Osteocyte (in vitro differentiated cells): ENCODE measurements at regions not wholly inside any gene's neighbourhood (a gene's known extent, or its start where the extent isn't known, plus 50 kb on each side); places are given as distances from the start of the nearest gene placed in this dataset.
"Not testable (repeated sequence)": the region's sequence is repeated elsewhere in the genome, so short reads cannot be mapped to it uniquely, and the experiment has no call there.

Experiments
- DNase-seq: peaks from one replicate; pipeline ENCODE4 v3.0.0; 2021; ENCODE audit warnings: mixed read lengths; ENCODE audit not compliant: unreplicated experiment; ENCODE audit errors: extremely low spot score
- H3K27ac Mint-ChIP-seq: one replicate; pipeline ENCODE4 v1.8.0; 2021; ENCODE audit warnings: mild to moderate bottlenecking, mixed read lengths; ENCODE audit not compliant: unreplicated experiment
- H3K27me3 Mint-ChIP-seq: one replicate; pipeline ENCODE4 v1.8.0; 2021; ENCODE audit warnings: mixed read lengths; ENCODE audit not compliant: unreplicated experiment
- H3K36me3 Mint-ChIP-seq: one replicate; pipeline ENCODE4 v1.8.0; 2021; ENCODE audit warnings: mixed read lengths; ENCODE audit not compliant: unreplicated experiment
- H3K4me1 Mint-ChIP-seq: one replicate; pipeline ENCODE4 v1.8.0; 2021; ENCODE audit warnings: mixed read lengths; ENCODE audit not compliant: unreplicated experiment
- H3K4me3 Mint-ChIP-seq: one replicate; pipeline ENCODE4 v1.8.0; 2021; ENCODE audit warnings: mild to moderate bottlenecking, moderate library complexity, mixed read lengths; ENCODE audit not compliant: unreplicated experiment
- H3K9me3 Mint-ChIP-seq: one replicate; pipeline ENCODE4 v1.8.0; 2021; ENCODE audit warnings: mixed read lengths; ENCODE audit not compliant: unreplicated experiment
- CTCF ChIP-seq: fragments of 200-600 bp; sonication (generic); IDR thresholded peaks from 2 replicates; pipeline ENCODE4 v1.5.0; 2021; ENCODE audit warnings: antibody characterized with exemption, mild to moderate bottlenecking, moderate library complexity

- TF ChIP-seq CTCF = no peak
- peaks cover 4% of the 10 kb centered on the region for H3K9me3 Mint-ChIP-seq
- H3K27ac Mint-ChIP-seq = no peak overlapping the region
- H3K4me3 Mint-ChIP-seq = no peak overlapping the region
- no peaks in the 10 kb centered on the region for H3K27me3 Mint-ChIP-seq
- H3K4me1 Mint-ChIP-seq = peaks cover 4% of the 10 kb centered on the region
- no peaks in the 10 kb centered on the region for H3K36me3 Mint-ChIP-seq
- DNase-seq = no peak
Measured at GRCh38 chr4:108416831-108417230, 203.5 kb upstream of the RPL34 start.

GRCh38 chr4:108415389-108415788 is 205.0 kb upstream of the RPL34 start:
- H3K27ac Mint-ChIP-seq = no peak overlapping the region
- no peak for TF ChIP-seq CTCF
- H3K9me3 Mint-ChIP-seq = no peaks in the 10 kb centered on the region
- peaks cover 4% of the 10 kb centered on the region for H3K4me1 Mint-ChIP-seq
- no peak for DNase-seq
- no peaks in the 10 kb centered on the region for H3K36me3 Mint-ChIP-seq
- H3K27me3 Mint-ChIP-seq = peaks cover 4% of the 10 kb centered on the region
- no peak overlapping the region for H3K4me3 Mint-ChIP-seq

- no peak for DNase-seq
- Mint-ChIP-seq H3K36me3 (no peaks in the 10 kb centered on the region), H3K4me1 (no peaks in the 10 kb centered on the region), H3K27me3 (peaks cover 9% of the 10 kb centered on the region), H3K27ac (no peak overlapping the region), H3K9me3 (peaks cover 2% of the 10 kb centered on the region), H3K4me3 (no peak overlapping the region)
- TF ChIP-seq CTCF = no peak
Measured at GRCh38 chr4:108411836-108412235, 208.5 kb upstream of the RPL34 start.

GRCh38 chr4:108409691-108410090 is 210.7 kb upstream of the RPL34 start:
- not testable (repeated sequence) for H3K27ac Mint-ChIP-seq, H3K36me3 Mint-ChIP-seq, H3K9me3 Mint-ChIP-seq, H3K4me1 Mint-ChIP-seq, DNase-seq, H3K4me3 Mint-ChIP-seq
- H3K27me3 Mint-ChIP-seq = peaks cover 17% of the 10 kb centered on the region

- TF ChIP-seq CTCF = no peak
- Mint-ChIP-seq H3K4me3 (no peak overlapping the region), H3K4me1 (no peaks in the 10 kb centered on the region), H3K27ac (no peak overlapping the region), H3K36me3 (no peaks in the 10 kb centered on the region), H3K27me3 (peaks cover 13% of the 10 kb centered on the region), H3K9me3 (peaks cover 10% of the 10 kb centered on the region)
- no peak for DNase-seq
Measured at GRCh38 chr4:108405586-108405985, 214.8 kb upstream of the RPL34 start.

GRCh38 chr4:108400309-108400708 is 220.1 kb upstream of the RPL34 start:
- Mint-ChIP-seq H3K4me3 (no peak overlapping the region), H3K9me3 (no peaks in the 10 kb centered on the region), H3K36me3 (no peaks in the 10 kb centered on the region), H3K4me1 (no peaks in the 10 kb centered on the region), H3K27ac (no peak overlapping the region), H3K27me3 (no peaks in the 10 kb centered on the region)
- TF ChIP-seq CTCF = no peak
- DNase-seq = no peak
